ENCODE measurements at regions not wholly inside any gene's neighbourhood (a gene's known extent, or its start where the extent isn't known, plus 50 kb on each side); places are given as distances from the start of the nearest gene placed in this dataset.

DNA sequence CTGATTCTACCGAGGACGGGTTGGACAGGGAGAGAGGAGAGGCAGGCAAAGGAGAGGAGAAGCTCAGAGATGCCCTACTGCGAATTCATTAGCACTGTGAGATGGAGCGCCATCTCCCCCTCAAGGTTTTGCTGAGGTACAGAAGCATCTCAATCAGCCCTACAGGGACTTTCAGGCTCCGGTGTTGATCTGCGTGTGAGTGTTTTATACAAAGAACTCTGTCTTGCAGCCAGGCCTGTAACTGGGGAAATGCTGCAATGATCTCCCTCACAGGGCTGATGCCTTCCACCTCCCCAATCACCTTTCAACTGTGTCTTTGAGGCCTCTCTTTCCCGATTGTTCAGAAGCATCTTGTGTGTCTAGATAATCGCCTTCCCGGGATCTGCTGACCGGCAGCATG, 74.8 kb downstream of the IRX6 start:
- TF ChIP-seq, protein P1, sequence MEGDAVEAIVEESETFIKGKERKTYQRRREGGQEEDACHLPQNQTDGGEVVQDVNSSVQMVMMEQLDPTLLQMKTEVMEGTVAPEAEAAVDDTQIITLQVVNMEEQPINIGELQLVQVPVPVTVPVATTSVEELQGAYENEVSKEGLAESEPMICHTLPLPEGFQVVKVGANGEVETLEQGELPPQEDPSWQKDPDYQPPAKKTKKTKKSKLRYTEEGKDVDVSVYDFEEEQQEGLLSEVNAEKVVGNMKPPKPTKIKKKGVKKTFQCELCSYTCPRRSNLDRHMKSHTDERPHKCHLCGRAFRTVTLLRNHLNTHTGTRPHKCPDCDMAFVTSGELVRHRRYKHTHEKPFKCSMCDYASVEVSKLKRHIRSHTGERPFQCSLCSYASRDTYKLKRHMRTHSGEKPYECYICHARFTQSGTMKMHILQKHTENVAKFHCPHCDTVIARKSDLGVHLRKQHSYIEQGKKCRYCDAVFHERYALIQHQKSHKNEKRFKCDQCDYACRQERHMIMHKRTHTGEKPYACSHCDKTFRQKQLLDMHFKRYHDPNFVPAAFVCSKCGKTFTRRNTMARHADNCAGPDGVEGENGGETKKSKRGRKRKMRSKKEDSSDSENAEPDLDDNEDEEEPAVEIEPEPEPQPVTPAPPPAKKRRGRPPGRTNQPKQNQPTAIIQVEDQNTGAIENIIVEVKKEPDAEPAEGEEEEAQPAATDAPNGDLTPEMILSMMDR (IDR thresholded peaks at IDR 0.05; ENCODE audit: low read depth, low read length), result no peak
- DNase-seq, result no peak

DNA sequence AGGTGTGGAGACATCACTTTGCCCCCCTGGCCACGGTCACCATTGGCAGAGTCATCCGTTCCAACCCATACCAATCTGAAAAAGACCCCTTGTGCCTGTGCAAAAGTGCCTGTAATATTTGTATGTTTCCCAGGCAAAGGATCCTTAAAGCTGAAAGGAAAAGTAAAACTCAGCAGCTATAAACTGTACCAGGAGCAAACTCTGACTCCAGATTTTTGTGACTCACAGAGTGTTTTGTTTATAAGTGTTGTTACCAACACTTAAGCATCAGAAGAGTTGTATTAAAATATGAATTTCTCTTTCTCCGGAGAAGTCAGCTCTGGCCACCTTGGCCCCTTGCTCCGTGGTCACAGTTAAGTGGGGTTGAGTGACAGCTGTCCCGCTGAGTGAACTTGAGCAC, 75.9 kb downstream of the IRX6 start:
- no peaks in the 10 kb centered on the region for H3K27me3 ChIP-seq (ENCODE audit: insufficient read depth, low read depth, severe bottlenecking)
- no peaks in the 10 kb centered on the region for H3K36me3 ChIP-seq
- no peak overlapping the region for H3K27ac ChIP-seq
- H3K4me3 ChIP-seq (ENCODE audit: low read depth, low read length), result no peak overlapping the region
- H3K9me3 ChIP-seq (ENCODE audit: severe bottlenecking), result no peaks in the 10 kb centered on the region
- no peak for DNase-seq
- TF ChIP-seq, protein P1 (IDR thresholded peaks at IDR 0.05; ENCODE audit: low read depth, low read length), result no peak

More for the DNA sequence above, 74.8 kb downstream of the IRX6 start:
- Histone ChIP-seq H3K27me3 (ENCODE audit: insufficient read depth, low read depth, severe bottlenecking) (no peaks in the 10 kb centered on the region), H3K36me3 (no peaks in the 10 kb centered on the region), H3K9me3 (ENCODE audit: severe bottlenecking) (no peaks in the 10 kb centered on the region), H3K27ac (no peak overlapping the region), H3K4me3 (ENCODE audit: low read depth, low read length) (no peak overlapping the region)

DNA sequence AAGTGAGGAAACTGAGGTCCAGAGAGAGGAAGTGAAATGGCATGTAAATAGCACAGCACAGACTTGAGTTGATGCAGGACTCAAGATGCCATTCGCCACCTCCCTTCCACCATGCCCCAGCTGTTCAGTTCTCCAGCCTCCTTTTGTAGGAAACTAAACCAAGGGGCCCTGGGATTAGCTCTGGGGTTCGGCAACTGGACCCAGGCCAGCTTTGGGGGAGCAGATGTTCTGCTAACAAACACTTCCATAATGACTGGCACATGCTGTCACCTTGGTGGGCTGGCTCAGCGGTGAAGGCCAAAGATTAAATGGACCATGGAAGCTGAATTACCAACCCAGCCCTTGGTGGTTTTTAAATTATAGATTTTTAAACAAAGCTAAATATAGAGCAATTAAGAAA, 77.0 kb downstream of the IRX6 start:
- no peak for DNase-seq

DNA sequence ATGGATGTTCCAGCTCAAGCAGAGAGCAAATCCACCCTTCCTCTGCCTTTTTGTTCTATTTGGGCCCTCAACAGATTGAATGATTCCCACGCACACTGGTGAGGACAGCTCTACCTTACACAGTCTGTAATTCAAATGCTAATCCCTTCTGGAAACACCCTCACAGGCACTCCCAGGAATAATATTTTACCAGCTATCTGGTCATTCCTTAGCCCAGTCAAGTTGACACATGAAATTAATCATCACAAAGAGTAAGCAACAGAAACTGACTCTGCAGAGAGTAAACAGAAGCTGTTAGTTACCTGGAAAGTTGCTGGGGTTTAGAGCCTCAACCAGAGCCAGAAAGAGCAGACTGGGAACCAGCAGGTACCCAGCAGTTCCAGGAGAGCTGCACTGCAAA, 75.5 kb upstream of the MMP2 start:
- Histone ChIP-seq H3K4me3 (ENCODE audit: low read depth, low read length) (no peak overlapping the region), H3K27ac (no peak overlapping the region), H3K27me3 (ENCODE audit: insufficient read depth, low read depth, severe bottlenecking) (no peaks in the 10 kb centered on the region), H3K36me3 (no peaks in the 10 kb centered on the region), H3K9me3 (ENCODE audit: severe bottlenecking) (no peaks in the 10 kb centered on the region)
- TF ChIP-seq, protein P1 (IDR thresholded peaks at IDR 0.05; ENCODE audit: low read depth, low read length), result no peak
- no peak for DNase-seq

More for the DNA sequence above, 77.0 kb downstream of the IRX6 start:
- no peak overlapping the region for H3K27ac ChIP-seq
- TF ChIP-seq, protein P1 (IDR thresholded peaks at IDR 0.05; ENCODE audit: low read depth, low read length), result no peak
- H3K9me3 ChIP-seq (ENCODE audit: severe bottlenecking), result no peaks in the 10 kb centered on the region
- no peaks in the 10 kb centered on the region for H3K36me3 ChIP-seq
- H3K4me3 ChIP-seq (ENCODE audit: low read depth, low read length), result no peak overlapping the region
- no peaks in the 10 kb centered on the region for H3K27me3 ChIP-seq (ENCODE audit: insufficient read depth, low read depth, severe bottlenecking)

DNA sequence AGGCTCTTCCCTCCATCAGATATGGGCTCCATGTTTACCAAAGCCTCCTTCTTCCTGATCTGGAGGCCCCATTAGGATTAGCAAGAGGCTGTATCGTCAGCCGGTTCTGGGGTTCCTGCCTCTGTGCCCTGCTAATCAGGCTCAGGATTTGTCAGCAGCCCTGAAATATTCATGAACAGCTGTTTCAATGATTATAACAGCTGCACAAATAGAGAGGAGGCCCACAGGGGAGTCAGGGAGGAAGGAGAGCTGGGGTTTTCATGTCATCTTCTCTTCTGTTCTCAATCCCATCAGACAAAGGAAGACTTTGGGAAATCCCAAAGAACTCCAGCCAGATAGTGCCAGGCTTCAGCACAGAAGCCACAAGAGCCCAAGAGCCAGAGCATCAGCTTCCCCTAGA, 72.3 kb upstream of the MMP2 start:
- Histone ChIP-seq H3K27ac (no peak overlapping the region), H3K27me3 (ENCODE audit: insufficient read depth, low read depth, severe bottlenecking) (no peaks in the 10 kb centered on the region), H3K36me3 (no peaks in the 10 kb centered on the region), H3K4me3 (ENCODE audit: low read depth, low read length) (no peak overlapping the region), H3K9me3 (ENCODE audit: severe bottlenecking) (no peaks in the 10 kb centered on the region)
- DNase-seq, result no peak
- TF ChIP-seq, protein P1 (IDR thresholded peaks at IDR 0.05; ENCODE audit: low read depth, low read length), result no peak

DNA sequence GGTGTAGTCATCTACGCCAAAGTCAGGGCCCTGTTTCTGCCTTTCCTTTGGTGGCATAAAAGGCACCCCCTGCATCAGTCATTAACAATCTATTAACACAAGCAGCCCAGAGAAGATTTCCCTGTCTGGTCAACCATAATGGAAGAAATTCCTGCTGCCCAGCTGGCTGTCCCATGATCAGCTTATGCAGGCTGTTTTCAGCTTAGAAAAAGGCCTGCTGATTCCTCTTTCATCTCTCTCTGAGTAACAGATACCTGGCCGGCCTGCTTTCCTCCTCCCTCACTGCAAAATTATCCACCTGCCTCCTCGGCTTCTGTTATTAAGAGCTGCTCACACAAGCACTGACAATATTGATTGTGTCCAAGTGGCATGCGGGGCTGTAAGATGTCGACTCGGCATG, 70.3 kb upstream of the MMP2 start:
- peak; percentile 64 for DNase-seq
- Histone ChIP-seq H3K27ac (no peak overlapping the region; the same call in 1 of the 2 replicates), H3K4me3 (ENCODE audit: low read depth, low read length) (no peak overlapping the region), H3K36me3 (no peaks in the 10 kb centered on the region), H3K27me3 (ENCODE audit: insufficient read depth, low read depth, severe bottlenecking) (no peaks in the 10 kb centered on the region), H3K9me3 (ENCODE audit: severe bottlenecking) (no peaks in the 10 kb centered on the region)
- TF ChIP-seq, protein P1 (IDR thresholded peaks at IDR 0.05; ENCODE audit: low read depth, low read length), result no peak
